Superior temporal gyrus (tissue), 1 donor: ENCODE measurements at regions not wholly inside any gene's neighbourhood (a gene's known extent, or its start where the extent isn't known, plus 50 kb on each side); places are given as distances from the start of the nearest gene placed in this dataset.
"Not testable (repeated sequence)": the region's sequence is repeated elsewhere in the genome, so short reads cannot be mapped to it uniquely, and the experiment has no call there.

Experiments
- DNase-seq: peaks from one replicate; pipeline ENCODE4 v3.0.0-alpha.2; 2016; ENCODE audit errors: extremely low spot score

DNA sequence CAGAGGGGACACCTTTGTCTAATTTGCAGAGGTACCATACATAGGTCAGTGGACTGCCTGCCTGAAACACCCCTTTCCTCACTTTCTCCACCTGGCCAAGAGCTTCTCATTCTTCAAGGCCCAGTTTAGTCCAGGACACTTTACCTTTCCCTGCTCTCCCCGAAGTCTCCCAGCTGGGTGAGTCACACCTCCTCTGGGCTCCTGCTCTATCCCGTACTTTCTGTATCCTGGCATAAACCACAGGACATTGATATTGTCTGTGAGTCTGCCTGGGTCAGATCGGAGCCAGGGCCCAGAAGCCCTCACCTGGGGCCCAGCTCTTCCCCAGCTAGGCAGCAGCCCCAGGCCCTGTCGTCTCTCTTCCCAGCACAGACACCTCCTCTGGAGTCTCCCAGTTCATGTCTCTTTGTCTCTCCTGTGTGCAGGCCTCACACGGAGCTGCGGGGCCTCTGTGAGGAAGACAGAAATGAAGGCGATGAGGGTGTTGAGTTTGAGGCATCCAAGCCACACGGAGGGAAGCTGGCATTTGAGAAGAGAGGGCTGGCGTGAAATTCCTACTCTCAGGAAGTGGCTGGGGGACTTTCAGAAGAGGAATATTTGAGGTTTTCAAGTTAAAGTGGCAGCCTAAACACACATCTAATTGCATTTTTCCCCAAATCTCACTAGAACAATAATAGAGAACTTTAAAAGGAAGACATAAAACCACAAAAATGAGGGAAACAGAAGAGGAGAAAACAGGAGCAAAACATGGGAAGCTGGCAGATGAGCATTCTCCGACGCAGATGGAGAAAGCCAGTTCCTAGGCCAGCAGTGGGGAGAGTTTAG, 79.6 kb upstream of the LAPTM4A start:
- DNase-seq = no peak

DNA sequence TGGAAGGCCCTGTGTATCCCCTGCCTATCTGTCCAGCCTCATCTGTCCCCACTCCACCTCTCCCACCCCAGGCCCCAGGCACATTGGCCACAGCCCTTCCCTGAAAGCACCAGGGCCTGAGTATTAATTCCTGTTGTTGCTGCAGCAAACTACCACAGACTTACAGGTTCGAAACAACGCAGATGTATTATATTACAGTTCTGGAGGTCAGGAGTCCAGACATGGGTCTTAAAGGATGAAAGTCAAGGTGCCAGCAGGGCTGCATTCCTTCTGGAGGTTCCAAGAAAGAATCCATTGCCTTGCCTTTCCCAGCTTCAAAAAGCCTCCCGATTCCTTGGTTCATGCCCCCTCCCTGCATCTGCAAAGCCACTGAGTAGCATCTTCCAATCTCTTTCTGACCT, 78.7 kb upstream of the LAPTM4A start:
- DNase-seq = no peak

DNA sequence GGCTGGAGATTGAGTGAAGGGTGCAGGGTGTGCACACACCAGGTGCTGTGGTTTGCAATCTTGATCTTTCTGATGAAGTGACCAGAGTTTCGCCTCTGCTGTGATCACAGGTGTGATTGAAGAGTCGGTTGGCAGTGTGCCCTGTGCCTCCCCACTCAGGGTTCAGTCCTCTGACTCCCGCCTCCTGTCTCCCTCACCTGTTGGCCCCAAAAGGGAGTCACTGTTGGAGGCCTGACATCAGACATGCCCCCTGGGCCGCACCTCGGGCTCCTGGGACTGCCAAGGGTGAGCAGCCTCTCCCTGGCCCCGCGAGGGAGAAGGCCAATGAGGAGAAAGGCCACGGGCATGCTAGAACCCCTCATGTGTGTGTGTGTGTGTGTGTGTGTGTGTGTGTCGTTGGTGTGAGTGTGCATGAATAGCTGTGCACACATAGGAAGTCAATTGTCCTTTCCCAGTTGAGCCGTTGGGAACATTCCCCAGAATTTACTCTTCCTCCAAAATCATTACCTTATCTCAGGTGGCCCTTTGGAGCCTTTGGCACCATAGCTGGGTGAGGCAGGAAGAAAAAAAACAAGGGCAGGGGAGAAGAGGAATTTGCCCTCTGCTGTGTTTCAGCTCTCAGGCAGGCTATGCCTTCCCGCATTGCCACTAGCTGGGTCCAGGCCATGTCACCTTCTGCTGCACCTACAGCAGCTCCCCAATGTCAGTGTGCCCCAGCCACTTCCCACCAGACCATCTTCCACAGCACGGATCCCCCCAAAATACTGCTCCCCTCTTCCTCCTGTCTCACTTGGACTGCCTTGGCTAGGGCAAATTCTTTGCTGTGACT, 78.1 kb upstream of the LAPTM4A start:
- no peak for DNase-seq

DNA sequence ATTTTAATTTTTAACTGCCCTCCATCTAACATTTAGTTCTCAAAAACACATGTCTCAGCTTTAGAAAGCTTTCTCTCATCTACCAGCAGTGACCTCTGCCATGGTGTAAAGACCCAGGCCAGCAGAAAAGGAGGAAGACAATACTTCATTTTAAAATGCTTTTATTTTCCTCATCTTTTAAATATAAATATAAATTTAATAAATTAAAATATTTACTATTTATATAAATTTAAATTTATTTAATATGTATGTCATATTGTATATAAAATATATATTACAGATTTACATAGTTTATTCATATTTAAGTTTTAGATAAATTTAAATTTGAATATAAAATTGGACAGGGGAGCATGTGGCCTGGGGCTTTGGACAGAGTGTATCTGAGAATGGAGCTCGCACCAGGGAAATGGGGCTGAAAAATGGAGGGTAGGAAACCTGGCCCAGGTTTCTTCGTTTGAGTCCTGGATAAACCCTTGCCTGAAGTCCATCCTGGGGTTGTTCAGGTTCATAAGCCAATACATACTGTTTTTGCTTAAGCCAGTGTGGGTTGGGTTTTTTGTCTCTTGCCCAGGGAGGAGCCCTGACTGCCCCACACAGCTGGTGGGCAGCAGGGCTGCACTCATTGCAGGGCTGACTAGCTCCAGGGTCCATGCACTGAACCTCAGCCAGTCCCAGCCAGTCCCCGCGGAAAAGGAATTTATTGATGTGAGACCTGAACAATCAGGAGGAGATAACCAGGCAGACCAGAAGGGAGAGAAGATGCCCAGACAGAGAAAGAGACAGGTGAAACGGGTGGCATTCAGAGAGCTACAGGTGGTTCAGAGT, 77.3 kb upstream of the LAPTM4A start:
- no peak for DNase-seq

DNA sequence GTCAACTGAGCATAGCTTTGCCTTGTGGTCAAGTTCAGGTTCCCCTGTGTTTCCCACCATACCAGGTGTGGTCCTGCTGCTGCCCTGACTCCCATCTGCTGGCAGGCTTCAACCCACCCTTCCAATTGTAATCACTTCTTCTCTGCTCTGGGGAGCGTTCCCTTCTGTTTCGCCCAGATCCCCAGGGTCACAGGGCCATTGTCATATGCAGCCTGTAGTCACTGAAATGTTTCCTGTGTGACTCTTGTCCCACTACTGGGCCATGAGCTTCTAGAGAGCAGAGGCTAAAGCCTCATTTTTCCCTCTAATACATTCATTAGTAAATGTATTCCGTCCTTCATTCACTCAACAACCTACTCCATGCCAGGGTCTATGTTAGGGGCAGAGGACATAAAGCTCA, 75.0 kb upstream of the LAPTM4A start:
- DNase-seq = no peak

DNA sequence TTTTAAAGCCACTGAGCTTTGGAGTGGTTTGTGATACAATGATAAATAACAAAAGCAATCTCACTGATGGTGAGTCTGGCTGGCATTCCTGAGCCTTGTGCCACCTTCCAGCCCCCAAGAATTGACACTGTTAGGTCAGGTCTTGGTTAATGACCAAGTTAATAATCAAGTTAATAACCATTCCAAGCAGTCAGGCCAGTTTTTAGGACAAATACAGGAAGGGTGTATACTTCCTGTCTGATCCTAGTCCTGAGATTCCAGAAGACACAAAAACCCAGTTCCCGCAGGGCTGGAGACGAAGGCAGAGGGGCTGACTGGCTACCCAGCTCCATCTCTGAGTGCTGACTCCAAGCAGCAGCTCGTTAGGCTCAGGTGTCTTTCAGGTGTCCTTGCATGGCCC, 74.6 kb upstream of the LAPTM4A start:
- no peak for DNase-seq

DNA sequence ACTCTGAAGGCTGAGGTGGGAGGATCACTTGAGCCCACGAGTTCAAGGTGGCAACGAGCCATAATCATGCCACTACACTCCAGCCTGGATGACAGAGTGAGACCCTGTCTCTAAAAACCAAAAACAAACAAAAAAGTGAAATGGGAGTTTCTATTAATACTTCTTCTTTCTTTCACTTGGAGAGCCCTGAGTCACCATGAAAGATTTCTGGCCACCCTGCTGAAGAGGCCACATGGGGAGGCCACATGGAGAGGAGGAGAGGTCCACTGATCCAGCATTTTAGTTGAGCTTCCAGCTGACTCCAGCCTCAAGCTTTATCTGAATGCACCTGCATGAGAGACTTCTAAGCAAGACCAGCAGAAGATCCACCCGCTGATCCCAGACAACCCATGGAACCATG, 74.2 kb upstream of the LAPTM4A start:
- DNase-seq = no peak

DNA sequence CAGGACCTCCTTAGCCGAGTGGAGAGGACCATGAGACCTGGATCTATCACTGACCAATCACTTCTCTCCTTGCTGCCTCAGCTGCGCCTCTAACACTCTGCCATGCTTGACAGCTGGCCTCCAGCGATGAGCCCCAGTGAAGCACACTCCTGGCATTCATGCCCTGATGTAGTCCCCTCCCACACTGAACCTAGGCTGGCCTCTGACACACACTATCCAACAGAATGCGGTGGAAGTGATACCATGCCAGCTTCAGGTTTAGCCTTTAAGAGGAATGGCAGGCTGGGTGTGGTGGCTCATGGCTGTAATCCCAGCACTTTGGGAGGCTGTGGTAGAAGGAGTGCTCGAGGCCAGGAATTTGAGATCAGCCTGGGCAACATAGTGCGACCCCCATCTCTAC, 73.7 kb upstream of the LAPTM4A start:
- DNase-seq = no peak

DNA sequence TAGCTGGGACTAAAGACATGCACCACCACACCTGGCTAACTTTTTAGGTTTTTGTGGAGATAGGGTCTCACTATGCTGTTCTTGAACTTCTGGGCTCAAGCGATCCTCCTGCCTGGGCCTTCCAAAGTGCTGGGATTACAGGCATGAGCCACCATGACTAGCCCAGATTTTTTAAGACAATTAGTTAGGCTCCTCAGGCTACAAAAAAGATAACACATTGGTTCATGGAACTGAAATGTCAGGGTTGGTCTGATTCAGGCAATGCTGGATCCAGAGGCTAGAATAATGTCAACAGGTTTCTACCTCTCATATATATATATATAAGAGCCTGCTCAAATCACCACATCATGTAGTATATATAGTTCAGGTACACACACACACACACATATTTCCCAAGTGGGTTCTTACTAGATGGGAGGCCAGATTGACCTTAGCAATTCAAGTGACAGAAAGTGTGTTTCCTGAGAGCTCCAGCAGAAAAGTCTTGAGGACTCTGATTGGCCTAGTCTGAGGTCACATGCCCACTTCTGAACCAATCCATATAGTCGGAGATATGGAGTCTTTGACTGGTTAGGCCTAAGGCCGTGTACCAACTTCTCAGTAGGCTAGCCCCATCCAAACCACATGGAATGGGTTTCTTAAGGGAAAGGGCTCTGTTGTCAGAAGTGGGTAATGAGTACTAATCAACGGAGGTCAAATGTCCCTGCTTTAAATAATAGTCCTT, 72.6 kb upstream of the LAPTM4A start:
- DNase-seq = no peak

DNA sequence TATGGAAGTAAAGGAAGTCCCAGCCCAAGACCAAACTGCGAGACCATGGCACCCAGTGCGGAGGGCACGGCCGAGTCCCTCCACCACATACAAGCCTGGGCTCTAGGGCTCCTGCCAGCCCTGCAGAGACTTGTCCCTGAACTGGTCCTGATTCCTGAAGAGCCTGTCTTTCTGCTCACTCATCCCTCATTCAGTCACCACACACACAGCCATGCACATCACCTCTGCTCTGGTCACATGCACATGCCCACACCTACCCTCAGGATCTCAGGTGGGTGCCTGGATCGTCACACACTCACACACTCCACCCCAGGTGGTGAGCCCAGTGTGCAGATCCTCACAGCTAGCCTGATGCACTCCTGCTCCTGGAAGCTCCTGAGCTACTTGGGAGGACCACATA, 71.4 kb upstream of the LAPTM4A start:
- no peak for DNase-seq

DNA sequence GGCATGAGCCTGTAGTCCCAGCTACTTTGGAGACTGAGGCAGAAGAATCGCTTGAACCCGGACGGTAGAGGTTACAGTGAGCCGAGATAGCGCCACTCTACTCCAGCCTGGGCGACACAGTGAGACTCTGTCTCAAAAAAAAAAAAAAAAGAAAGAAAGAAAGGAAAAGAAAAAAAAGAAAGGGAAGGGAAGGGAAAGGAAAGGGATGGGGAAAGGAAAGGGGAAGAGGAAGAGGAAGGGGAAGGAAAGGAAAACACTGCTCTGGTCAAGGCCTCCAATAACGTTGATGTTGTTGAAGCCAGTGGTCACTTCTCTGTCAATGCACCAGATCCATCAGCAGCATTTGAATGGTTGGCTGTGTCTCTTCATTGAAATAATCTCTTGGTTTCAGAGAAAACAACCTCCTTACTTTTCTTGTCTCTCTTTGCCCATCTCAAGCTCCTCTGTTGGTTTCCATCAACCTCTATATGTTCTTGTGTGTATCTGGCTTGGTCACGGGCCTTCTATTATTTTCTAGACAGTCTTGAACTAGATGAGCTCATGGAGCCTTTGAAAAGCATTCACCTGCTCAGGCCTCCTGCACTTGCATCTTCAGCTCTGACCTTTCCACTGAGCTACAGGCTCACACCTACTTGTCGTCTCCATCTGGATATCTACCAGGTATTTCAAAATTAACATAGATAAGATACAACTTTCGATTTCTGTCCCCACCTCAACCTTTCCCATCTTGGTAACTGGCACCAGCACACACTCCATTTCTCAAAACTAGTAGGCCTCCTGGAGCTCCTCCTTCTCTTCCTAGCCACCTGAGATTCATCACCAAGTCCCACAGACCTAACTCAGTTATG, 69.4 kb upstream of the LAPTM4A start:
- no peak for DNase-seq

DNA sequence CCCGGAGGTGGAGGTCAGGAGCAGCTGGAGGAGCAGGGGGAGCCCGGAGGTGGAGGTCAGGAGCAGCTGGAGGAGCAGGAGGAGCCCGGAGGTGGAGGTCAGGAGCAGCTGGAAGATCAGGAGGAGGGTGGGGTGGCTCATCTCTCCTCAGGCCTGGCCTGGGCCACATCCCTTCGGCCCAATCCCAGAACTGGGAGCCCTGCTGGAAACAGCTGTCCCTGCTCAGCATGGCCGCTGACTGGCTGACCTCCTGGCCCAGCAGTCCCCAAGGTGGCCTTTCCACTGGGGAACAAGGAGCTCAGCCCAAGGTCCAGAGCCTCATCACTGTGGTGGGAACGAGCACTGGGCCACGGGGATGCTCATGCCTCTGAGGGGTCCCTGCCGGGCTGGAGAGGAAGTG, 66.6 kb upstream of the LAPTM4A start:
- DNase-seq = no peak

DNA sequence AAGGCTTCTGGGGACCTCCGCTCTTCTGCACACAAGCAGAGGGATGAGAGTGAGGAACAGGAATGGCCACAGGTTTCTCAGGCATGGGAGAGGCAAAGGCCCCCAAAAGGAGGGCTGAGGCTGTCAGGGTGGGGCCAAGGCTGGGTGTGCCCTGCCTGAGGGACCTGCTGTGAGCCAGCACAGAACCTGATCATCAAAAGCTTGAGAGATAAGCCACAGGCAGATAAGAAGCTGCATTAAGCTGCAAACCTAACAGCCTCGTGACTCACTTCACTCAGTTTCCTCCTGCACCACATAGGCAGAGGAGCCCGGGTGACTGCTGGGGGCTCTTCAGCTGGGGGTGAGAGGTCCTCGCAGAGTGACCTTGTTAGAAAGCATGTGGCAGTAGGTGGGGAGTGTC, 64.5 kb upstream of the LAPTM4A start:
- no peak for DNase-seq

DNA sequence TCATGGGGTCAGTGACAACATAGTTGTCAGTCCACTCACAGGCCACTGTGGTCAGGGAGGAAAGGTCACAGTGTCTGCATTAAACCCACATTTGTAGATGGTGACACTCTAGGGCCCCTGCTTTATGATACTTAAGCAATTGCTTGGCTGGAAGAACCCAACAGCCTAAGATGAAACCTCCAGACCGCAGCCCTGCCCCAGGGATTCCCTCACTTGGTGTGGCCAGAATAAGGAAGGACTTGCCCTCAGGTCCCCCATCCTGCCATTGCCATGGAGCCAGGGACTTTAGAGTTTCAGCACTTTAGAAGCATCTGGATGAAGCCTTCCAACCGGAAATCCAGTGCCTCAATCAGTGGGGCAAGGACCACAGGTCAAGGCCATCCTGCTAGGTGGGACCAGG, 63.9 kb upstream of the LAPTM4A start:
- no peak for DNase-seq

DNA sequence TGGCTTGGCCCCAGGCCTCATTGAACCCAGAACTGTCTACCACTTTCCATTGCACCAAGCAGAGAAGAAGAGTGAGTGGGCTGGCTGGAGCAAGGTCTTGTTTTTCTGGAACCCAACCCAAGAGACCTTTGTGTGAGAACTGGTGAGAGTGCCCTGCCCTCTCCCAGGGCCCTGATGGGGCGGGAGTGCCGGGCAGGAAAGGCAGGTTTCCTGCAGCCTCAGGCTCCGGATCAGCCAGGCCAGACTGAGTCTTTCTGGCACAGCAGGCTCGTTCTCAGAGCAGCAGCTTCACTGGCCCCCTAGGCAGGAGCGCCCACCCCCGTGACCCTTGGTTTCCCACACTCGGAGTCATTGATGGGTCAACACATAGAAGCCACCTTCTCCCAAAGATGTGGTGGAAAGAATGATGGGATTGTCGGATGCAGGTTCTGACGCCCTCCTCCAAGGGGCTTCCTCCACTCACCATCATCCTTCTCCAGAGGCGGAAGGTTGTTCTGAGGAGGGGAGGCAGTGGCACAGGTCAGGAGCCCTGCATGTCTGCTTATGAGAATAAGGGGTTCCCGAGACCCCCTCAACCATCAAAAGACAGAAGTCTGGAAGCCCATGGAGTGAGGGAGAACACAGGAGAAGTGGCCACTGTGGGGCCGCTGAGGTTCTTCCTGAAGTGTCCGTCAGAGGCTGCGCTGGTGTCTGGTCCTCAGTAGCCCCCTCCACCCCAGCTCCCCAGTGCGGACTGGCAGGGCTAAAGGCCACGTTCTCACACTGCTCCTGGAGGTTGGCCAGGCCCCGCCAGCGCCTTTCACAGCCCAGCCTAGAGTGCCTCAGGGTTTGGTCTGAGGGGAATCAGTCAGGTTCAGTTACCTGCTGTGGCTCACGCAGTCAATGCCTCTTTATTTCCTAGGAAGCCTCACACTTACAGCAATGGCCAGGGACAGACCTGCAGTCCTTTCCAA, 62.8 kb upstream of the LAPTM4A start:
- DNase-seq = no peak

DNA sequence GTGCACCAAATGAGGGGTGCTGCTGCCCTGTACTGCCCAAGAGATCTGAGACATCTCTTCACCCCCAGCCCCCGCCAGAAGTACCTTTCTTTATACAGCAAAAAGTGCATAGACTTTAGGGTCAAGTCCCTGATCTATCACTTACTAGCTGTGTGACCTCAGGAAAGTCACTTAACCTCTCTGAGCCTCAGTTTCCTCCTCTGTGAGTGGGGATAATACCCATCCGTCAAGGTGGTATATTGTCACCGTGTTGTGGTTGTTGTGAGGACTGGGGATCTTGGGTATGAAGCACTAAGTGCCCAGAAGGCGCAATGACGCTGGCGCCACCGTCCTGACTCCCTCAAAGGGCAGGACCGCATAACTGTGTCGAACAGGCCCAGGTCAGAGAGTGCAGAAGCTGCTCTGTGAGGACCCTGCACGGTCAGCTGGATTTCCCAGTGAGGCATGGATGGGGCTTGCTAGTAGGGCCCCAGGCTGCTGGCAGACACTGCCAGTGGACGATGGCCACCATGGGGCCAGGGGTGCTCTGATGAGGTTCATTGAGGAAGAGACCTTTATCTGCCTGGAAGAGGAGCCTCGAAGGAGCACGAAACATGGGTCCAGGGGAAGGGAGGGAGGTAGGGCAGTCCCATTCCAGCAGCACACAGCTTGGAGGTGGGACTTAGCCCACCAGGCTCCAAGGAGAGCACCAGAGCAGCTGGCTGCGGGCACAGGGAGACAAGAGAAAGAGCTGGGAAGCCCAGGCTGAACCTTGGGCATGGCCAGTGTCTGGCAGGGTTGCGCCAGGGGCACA, 61.8 kb upstream of the LAPTM4A start:
- no peak for DNase-seq

DNA sequence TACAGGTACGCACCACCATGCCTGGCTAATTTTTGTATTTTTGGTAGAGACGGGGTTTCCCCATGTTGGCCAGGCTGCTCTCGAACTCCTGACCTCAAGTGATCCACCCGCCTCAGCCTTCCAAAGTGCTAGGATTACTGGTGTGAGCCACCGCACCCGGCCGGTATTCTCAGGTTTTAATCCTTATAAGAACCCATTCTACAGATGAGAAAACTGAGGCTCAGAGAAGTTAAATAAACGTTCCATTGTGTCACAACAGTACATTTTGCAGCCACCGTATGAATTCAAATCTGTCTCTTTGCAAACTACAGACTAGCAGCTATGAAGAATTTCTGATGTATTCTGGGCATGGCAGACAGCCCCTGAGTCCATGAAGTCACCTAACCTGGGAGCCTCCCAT, 60.9 kb upstream of the LAPTM4A start:
- DNase-seq = not testable (repeated sequence)

DNA sequence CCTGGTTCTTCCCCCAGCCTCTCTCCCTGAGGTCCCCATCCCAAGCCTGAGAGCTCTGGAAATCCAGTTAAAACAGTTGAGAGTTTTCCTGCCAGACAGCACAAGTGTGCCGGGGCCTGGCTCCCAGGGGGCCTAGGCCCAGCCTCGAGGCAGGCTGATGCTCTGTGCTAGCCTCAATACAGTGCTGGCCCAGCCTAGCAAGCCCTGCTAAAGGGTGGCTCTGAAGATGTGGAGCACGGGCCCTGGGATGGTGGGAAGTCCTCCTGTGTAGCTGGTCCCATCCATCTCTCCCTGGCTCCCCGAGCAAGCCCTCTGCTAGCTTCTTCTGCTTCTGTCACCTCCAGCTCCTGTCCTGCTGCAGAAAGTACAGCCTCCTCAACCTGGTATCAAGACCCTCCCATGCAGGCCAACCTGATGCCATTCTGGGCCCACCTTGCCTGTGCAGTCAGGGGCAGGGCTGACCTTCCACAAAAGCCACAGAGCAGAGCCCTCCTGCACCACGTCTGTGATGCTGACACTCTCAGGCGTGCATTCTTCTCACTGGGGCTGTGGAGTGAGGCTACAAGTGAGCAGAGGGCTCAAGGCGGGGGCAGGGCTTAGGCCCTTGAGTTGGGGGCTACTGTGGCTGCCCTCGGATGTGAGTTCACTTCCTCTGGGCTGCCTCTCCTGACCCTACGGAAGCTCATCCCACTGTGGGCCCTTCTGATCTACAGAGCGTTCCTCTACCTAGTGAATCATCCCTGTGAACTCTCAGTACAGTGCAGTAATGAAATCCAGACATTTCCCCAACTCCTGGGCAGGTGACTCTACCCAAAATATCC, 60.1 kb upstream of the LAPTM4A start:
- no peak for DNase-seq
